ENCODE measurements at regions not wholly inside any gene's neighbourhood (a gene's known extent, or its start where the extent isn't known, plus 50 kb on each side); places are given as distances from the start of the nearest gene placed in this dataset.

- Histone ChIP-seq H3K4me3 (ENCODE audit: low read depth, low read length, poor library complexity, severe bottlenecking) (no peak overlapping the region), H3K9ac (ENCODE audit: low read length) (no peak overlapping the region), H3K9me2 (ENCODE audit: low read depth, low read length) (no peaks in the 10 kb centered on the region), H3K36me3 (ENCODE audit: insufficient read depth, low read length) (no peaks in the 10 kb centered on the region), H3K27me3 (ENCODE audit: insufficient read depth, low read length) (no peaks in the 10 kb centered on the region), H4K20me1 (ENCODE audit: insufficient read depth, low read length) (no peaks in the 10 kb centered on the region), H3K79me2 (ENCODE audit: insufficient read depth, low read length) (no peaks in the 10 kb centered on the region), H3K4me2 (ENCODE audit: low read length) (no peak overlapping the region), H3F3A (ENCODE audit: insufficient read depth, low read length) (no peaks in the 10 kb centered on the region), H3K9me3 (ENCODE audit: low read length) (no peaks in the 10 kb centered on the region), H3K4me1 (ENCODE audit: insufficient read depth, low read length, severe bottlenecking) (no peaks in the 10 kb centered on the region), H3K27ac (ENCODE audit: low read depth, low read length, poor library complexity, severe bottlenecking) (no peak overlapping the region), H2AFZ (ENCODE audit: low read length) (no peak overlapping the region)
- no peak for TF ChIP-seq EZH2 (IDR thresholded peaks at IDR 0.05; ENCODE audit: borderline replicate concordance, low read length)
- TF ChIP-seq CTCF (IDR thresholded peaks at IDR 0.05; ENCODE audit: low read length), result no peak
Measured at GRCh38 chr4:54959131-54959530, 166.3 kb downstream of the KDR start.

- Histone ChIP-seq H3K4me1 (ENCODE audit: insufficient read depth, low read length, severe bottlenecking) (no peaks in the 10 kb centered on the region), H3K9me2 (ENCODE audit: low read depth, low read length) (no peaks in the 10 kb centered on the region), H3K9ac (ENCODE audit: low read length) (no peak overlapping the region), H3F3A (ENCODE audit: insufficient read depth, low read length) (no peaks in the 10 kb centered on the region), H3K79me2 (ENCODE audit: insufficient read depth, low read length) (no peaks in the 10 kb centered on the region), H3K9me3 (ENCODE audit: low read length) (no peaks in the 10 kb centered on the region), H3K36me3 (ENCODE audit: insufficient read depth, low read length) (no peaks in the 10 kb centered on the region), H3K27ac (ENCODE audit: low read depth, low read length, poor library complexity, severe bottlenecking) (no peak overlapping the region), H3K27me3 (ENCODE audit: insufficient read depth, low read length) (no peaks in the 10 kb centered on the region), H2AFZ (ENCODE audit: low read length) (no peak overlapping the region), H3K4me3 (ENCODE audit: low read depth, low read length, poor library complexity, severe bottlenecking) (no peak overlapping the region), H3K4me2 (ENCODE audit: low read length) (no peak overlapping the region), H4K20me1 (ENCODE audit: insufficient read depth, low read length) (no peaks in the 10 kb centered on the region)
- TF ChIP-seq EZH2 (IDR thresholded peaks at IDR 0.05; ENCODE audit: borderline replicate concordance, low read length) (no peak), CTCF (IDR thresholded peaks at IDR 0.05; ENCODE audit: low read length) (no peak)
Measured at GRCh38 chr4:54958236-54958635, 167.2 kb downstream of the KDR start.

- no peak overlapping the region for H3K4me2 ChIP-seq (ENCODE audit: low read length)
Measured at GRCh38 chr4:54954656-54955388, 170.6 kb downstream of the KDR start.

More at GRCh38 chr4:54954656-54955388, 170.6 kb downstream of the KDR start:
- no peaks in the 10 kb centered on the region for H3K4me1 ChIP-seq (ENCODE audit: insufficient read depth, low read length, severe bottlenecking)
- H3K36me3 ChIP-seq (ENCODE audit: insufficient read depth, low read length), result no peaks in the 10 kb centered on the region
- H3K9me3 ChIP-seq (ENCODE audit: low read length), result no peaks in the 10 kb centered on the region
- H3K4me3 ChIP-seq (ENCODE audit: low read depth, low read length, poor library complexity, severe bottlenecking), result no peak overlapping the region
- no peaks in the 10 kb centered on the region for H3F3A ChIP-seq (ENCODE audit: insufficient read depth, low read length)
- no peaks in the 10 kb centered on the region for H4K20me1 ChIP-seq (ENCODE audit: insufficient read depth, low read length)
- H3K9me2 ChIP-seq (ENCODE audit: low read depth, low read length), result no peaks in the 10 kb centered on the region
- H3K9ac ChIP-seq (ENCODE audit: low read length), result no peak overlapping the region
- H3K27ac ChIP-seq (ENCODE audit: low read depth, low read length, poor library complexity, severe bottlenecking), result no peak overlapping the region
- H2AFZ ChIP-seq (ENCODE audit: low read length), result no peak overlapping the region
- H3K27me3 ChIP-seq (ENCODE audit: insufficient read depth, low read length), result no peaks in the 10 kb centered on the region
- TF ChIP-seq CTCF (IDR thresholded peaks at IDR 0.05; ENCODE audit: low read length) (no peak), EZH2 (IDR thresholded peaks at IDR 0.05; ENCODE audit: borderline replicate concordance, low read length) (no peak)
- no peaks in the 10 kb centered on the region for H3K79me2 ChIP-seq (ENCODE audit: insufficient read depth, low read length)
